ENCODE measurements at regions not wholly inside any gene's neighbourhood (a gene's known extent, or its start where the extent isn't known, plus 50 kb on each side); places are given as distances from the start of the nearest gene placed in this dataset.

- no peak for TF ChIP-seq RFX5 (IDR thresholded peaks at IDR 0.05; ENCODE audit: low read length)
- TF ChIP-seq SIN3A (IDR thresholded peaks at IDR 0.05; ENCODE audit: borderline replicate concordance, low read depth, low read length) = no peak
Observed at GRCh38 chr14:51538973-51539372, 112.7 kb upstream of the FRMD6 start.

All from SK-N-SH (cell line).